Activated naive CD4-positive, alpha-beta T cell treated with anti-CD3 and anti-CD28 coated beads for 36 hours (primary cell): ENCODE measurements at regions not wholly inside any gene's neighbourhood (a gene's known extent, or its start where the extent isn't known, plus 50 kb on each side); places are given as distances from the start of the nearest gene placed in this dataset.

Experiments used
- CTCF ChIA-PET: fragments of 350-600 bp; sonication (Branson Sonifier 250); formaldehyde crosslinking; loops from one replicate; lab custom pipeline; 2021; ENCODE audit warnings: antibody characterized with exemption; lab: Charles Lee
- DNase-seq: peaks from one replicate; pipeline ENCODE4 v3.0.0-alpha.2; 2020
- H3K27ac Mint-ChIP-seq: one replicate; pipeline ENCODE4 v1.8.0; 2021; ENCODE audit warnings: mild to moderate bottlenecking, mixed read lengths
- H3K27me3 Mint-ChIP-seq: one replicate; pipeline ENCODE4 v1.8.0; 2021; ENCODE audit warnings: low read depth, mixed read lengths
- H3K36me3 Mint-ChIP-seq: one replicate; pipeline ENCODE4 v1.8.0; 2021; ENCODE audit warnings: low read depth, mixed read lengths
- H3K4me1 Mint-ChIP-seq: one replicate; pipeline ENCODE4 v1.8.0; 2021; ENCODE audit warnings: low read depth, mixed read lengths
- H3K4me3 Mint-ChIP-seq: one replicate; pipeline ENCODE4 v1.8.0; 2021; ENCODE audit warnings: mild to moderate bottlenecking, moderate library complexity, mixed read lengths
- H3K9me3 Mint-ChIP-seq: one replicate; pipeline ENCODE4 v1.8.0; 2021; ENCODE audit warnings: mixed read lengths
- intact Hi-C: fragments of 100-400 bp; cut with micrococcal nuclease; formaldehyde crosslinking; loops from one replicate; pipeline ENCODE4 v1.15.1; 2023

DNA sequence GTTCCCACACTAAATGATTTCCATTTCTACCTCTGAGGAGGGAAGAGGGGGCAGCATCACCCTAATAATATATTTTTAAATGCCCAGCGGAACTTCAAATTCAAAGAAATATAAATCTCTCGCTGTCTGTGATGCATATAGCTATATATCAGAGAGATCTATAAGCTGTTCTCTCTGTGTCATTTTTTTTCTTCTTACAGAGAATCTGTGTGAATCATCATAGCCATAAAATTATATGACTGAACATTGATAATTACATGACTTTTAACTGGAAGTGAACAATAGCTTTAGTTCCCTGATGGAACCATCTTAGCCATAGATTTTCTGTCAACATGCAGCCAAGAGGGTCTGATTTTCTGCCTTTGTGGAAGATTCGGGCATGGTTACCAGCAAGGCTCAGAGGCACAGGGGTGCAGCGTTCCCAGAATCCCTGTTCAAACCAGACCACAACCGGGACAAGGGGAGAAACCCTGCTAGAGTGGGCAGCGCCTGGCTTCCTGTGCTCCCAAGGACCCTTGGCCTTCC lies 93.7 kb upstream of the OSMR start:
- DNase-seq = no peak
- Mint-ChIP-seq H3K27me3 (peaks cover 13% of the 10 kb centered on the region), H3K4me1 (no peaks in the 10 kb centered on the region), H3K4me3 (no peak overlapping the region), H3K36me3 (no peaks in the 10 kb centered on the region), H3K27ac (no peak overlapping the region), H3K9me3 (no peaks in the 10 kb centered on the region)
- intact Hi-C loops = no loop called here
- CTCF ChIA-PET = no interaction called here

DNA sequence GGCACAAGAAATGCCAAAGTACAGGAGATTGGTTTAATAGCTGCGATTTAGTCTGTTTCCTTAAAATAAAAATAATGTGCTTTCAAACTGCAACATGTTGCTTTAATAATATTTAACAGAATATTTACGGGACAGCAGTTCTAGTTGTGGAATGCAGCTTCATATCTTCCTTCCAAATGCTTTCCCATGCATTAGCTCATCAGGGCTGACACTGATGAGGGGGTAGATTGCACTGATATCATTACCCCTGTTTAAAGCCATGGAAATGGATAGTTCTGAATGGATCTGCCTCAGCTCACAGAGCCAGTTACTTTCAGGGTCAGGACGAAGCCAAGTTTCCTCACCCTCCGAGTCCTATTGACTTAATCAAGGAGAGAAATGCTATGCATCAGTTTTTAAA lies 93.2 kb upstream of the OSMR start:
- peaks cover 13% of the 10 kb centered on the region for H3K27me3 Mint-ChIP-seq
- H3K4me1 Mint-ChIP-seq = no peaks in the 10 kb centered on the region
- no peaks in the 10 kb centered on the region for H3K9me3 Mint-ChIP-seq
- CTCF ChIA-PET = no interaction called here
- H3K4me3 Mint-ChIP-seq = no peak overlapping the region
- no peak for DNase-seq
- no peaks in the 10 kb centered on the region for H3K36me3 Mint-ChIP-seq
- intact Hi-C loops = no loop called here
- H3K27ac Mint-ChIP-seq = no peak overlapping the region

- intact Hi-C loops = no loop called here
- Mint-ChIP-seq H3K27ac (no peak overlapping the region), H3K36me3 (no peaks in the 10 kb centered on the region), H3K4me1 (no peaks in the 10 kb centered on the region), H3K27me3 (peaks cover 11% of the 10 kb centered on the region), H3K9me3 (no peaks in the 10 kb centered on the region), H3K4me3 (no peak overlapping the region)
- CTCF ChIA-PET = no interaction called here
- no peak for DNase-seq
Measured at GRCh38 chr5:38753141-38753540, 92.7 kb upstream of the OSMR start.

GRCh38 chr5:38753776-38754175 lies 92.0 kb upstream of the OSMR start:
- peaks cover 11% of the 10 kb centered on the region for H3K27me3 Mint-ChIP-seq
- H3K9me3 Mint-ChIP-seq = no peaks in the 10 kb centered on the region
- no peak overlapping the region for H3K4me3 Mint-ChIP-seq
- H3K4me1 Mint-ChIP-seq = no peaks in the 10 kb centered on the region
- intact Hi-C loops = no loop called here
- H3K27ac Mint-ChIP-seq = no peak overlapping the region
- no peaks in the 10 kb centered on the region for H3K36me3 Mint-ChIP-seq
- CTCF ChIA-PET = no interaction called here
- DNase-seq = no peak

GRCh38 chr5:38755181-38755580 lies 90.6 kb upstream of the OSMR start:
- H3K4me1 Mint-ChIP-seq = no peaks in the 10 kb centered on the region
- H3K36me3 Mint-ChIP-seq = no peaks in the 10 kb centered on the region
- H3K4me3 Mint-ChIP-seq = no peak overlapping the region
- peaks cover 10% of the 10 kb centered on the region for H3K27me3 Mint-ChIP-seq
- DNase-seq = no peak
- H3K27ac Mint-ChIP-seq = no peak overlapping the region
- intact Hi-C loops = no loop called here
- H3K9me3 Mint-ChIP-seq = no peaks in the 10 kb centered on the region
- CTCF ChIA-PET = no interaction called here

- Mint-ChIP-seq H3K4me1 (no peaks in the 10 kb centered on the region), H3K36me3 (no peaks in the 10 kb centered on the region), H3K27me3 (peaks cover 17% of the 10 kb centered on the region), H3K9me3 (no peaks in the 10 kb centered on the region), H3K27ac (no peak overlapping the region), H3K4me3 (no peak overlapping the region)
- intact Hi-C loops = no loop called here
- no peak for DNase-seq
- CTCF ChIA-PET = no interaction called here
Measured at GRCh38 chr5:38756068-38756467, 89.7 kb upstream of the OSMR start.

GRCh38 chr5:38757451-38758245 lies 88.2 kb upstream of the OSMR start:
- no peak for DNase-seq
- Mint-ChIP-seq H3K4me1 (no peaks in the 10 kb centered on the region), H3K9me3 (no peaks in the 10 kb centered on the region), H3K4me3 (no peak overlapping the region), H3K27ac (no peak overlapping the region), H3K27me3 (peaks cover 18% of the 10 kb centered on the region), H3K36me3 (no peaks in the 10 kb centered on the region)
- intact Hi-C loops = no loop called here
- CTCF ChIA-PET = interaction anchor here (0.6 to 1.2 kb wide), 2 partner anchors 10 to 207 kb away, joined by 3 to 4 read pairs; no protein-coding TSS in a partner anchor

GRCh38 chr5:38758774-38759600 lies 86.8 kb upstream of the OSMR start:
- no peak overlapping the region for H3K27ac Mint-ChIP-seq
- no peaks in the 10 kb centered on the region for H3K9me3 Mint-ChIP-seq
- intact Hi-C loops = no loop called here
- no peaks in the 10 kb centered on the region for H3K4me1 Mint-ChIP-seq
- H3K4me3 Mint-ChIP-seq = no peak overlapping the region
- peaks cover 16% of the 10 kb centered on the region for H3K27me3 Mint-ChIP-seq
- no peaks in the 10 kb centered on the region for H3K36me3 Mint-ChIP-seq
- no peak for DNase-seq
- CTCF ChIA-PET = interaction anchor here (1.2 kb wide), 1 partner anchor 9 kb away, joined by 3 read pairs; no protein-coding TSS in a partner anchor

DNA sequence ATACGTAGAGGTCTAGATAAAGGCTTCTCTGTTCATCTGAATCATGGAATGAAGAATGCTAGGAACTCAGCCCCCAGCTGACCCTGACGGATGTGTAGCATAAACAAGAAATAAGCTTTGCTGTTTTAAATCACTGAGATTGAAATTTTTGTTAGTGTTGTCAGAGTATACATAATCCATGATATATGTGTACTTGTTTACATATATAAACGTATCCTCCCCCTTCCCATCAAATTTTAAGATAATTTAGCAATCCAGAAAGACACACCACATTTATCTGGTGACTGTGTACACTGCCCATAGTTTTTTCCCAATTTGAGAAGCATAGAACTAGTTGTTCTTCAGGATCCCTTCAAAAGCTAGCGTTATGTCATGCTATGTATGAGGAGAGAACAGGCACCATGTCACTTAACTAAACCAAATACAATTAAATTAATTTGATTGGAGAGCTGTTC lies 80.8 kb upstream of the OSMR start:
- Mint-ChIP-seq H3K27me3 (peaks cover 20% of the 10 kb centered on the region), H3K36me3 (no peaks in the 10 kb centered on the region), H3K4me1 (no peaks in the 10 kb centered on the region), H3K4me3 (no peak overlapping the region), H3K27ac (no peak overlapping the region), H3K9me3 (no peaks in the 10 kb centered on the region)
- intact Hi-C loops = no loop called here
- CTCF ChIA-PET = no interaction called here
- DNase-seq = no peak

- Mint-ChIP-seq H3K4me3 (no peak overlapping the region), H3K36me3 (no peaks in the 10 kb centered on the region), H3K27me3 (peaks cover 15% of the 10 kb centered on the region), H3K9me3 (no peaks in the 10 kb centered on the region), H3K4me1 (no peaks in the 10 kb centered on the region), H3K27ac (no peak overlapping the region)
- intact Hi-C loops = no loop called here
- no peak for DNase-seq
- CTCF ChIA-PET = no interaction called here
Measured at GRCh38 chr5:38765399-38765861, 80.4 kb upstream of the OSMR start.

DNA sequence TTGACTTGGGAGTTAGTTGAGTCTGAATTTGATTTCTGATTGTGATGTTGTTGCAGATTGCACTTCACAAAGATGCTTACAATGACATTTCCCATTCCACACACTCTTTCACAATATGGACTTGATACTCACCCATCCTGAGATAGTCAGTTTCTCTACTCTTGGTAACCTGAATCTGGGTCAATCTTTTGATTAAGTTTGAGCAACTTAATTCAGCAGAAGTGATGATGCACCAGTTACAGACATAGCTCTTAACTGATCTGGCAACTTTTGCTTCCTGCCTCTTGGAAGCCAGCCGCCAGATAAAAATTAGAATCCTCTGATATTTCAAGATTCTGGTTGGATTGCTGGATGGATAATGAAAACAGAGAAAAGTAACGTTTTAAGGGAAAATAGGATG lies 79.7 kb upstream of the OSMR start:
- no peak overlapping the region for H3K4me3 Mint-ChIP-seq
- no peaks in the 10 kb centered on the region for H3K4me1 Mint-ChIP-seq
- no peaks in the 10 kb centered on the region for H3K9me3 Mint-ChIP-seq
- H3K27me3 Mint-ChIP-seq = peaks cover 10% of the 10 kb centered on the region
- no peak for DNase-seq
- no peak overlapping the region for H3K27ac Mint-ChIP-seq
- CTCF ChIA-PET = interaction anchor here (1.1 kb wide), 1 partner anchor 63 kb away, joined by 3 read pairs; no protein-coding TSS in a partner anchor
- intact Hi-C loops = no loop called here
- H3K36me3 Mint-ChIP-seq = no peaks in the 10 kb centered on the region

DNA sequence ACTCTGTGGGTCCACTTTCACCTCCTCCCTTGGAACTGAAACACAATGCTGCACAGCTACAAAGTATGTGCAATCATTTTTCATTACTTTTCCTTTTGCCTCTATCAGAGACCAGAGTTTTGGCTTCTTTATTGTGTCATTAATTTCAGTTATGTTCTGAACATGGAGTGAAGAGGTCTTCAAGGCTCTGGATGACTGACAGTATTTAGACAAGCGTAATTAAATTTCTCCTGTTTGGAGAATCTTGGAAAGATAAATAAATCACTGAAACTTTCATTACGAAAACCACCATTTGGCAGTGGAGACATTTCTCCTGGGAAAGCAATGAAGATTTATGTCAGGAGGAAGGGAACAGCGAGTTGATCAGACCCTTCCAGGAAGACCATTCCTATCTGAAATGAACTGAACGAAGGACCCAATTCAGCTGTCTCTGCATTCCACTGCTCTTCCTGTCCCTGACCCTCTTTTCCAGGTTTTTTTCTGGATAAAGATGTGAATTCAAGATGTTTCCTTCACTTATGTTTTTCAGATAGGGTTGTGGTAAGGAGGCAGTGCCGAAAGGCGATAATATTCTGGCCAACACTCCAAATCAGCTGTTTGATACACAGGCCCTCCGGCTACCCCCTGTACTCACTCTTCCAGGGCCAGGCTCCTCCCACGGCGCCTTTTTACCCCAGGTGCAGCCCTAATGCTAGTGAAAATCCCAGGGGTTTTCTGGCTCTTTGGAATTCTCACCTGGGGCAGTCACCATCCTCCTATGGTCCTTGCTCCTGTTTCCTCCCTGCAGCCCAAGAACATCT lies 77.2 kb upstream of the OSMR start:
- CTCF ChIA-PET = interaction anchor here (1.2 kb wide), 1 partner anchor 42 kb away, joined by 3 read pairs; no protein-coding TSS in a partner anchor
- Mint-ChIP-seq H3K9me3 (no peaks in the 10 kb centered on the region), H3K4me3 (no peak overlapping the region), H3K27me3 (peaks cover 8% of the 10 kb centered on the region), H3K4me1 (no peaks in the 10 kb centered on the region), H3K36me3 (no peaks in the 10 kb centered on the region), H3K27ac (no peak overlapping the region)
- intact Hi-C loops = no loop called here
- no peak for DNase-seq
